Hematopoietic multipotent progenitor cell treated with erythropoietin and hydrocortisone succinate and interleukin-3 and kit ligand, for 4 days (in vitro differentiated cells): ENCODE measurements at regions not wholly inside any gene's neighbourhood (a gene's known extent, or its start where the extent isn't known, plus 50 kb on each side); places are given as distances from the start of the nearest gene placed in this dataset.
"Not testable (repeated sequence)": the region's sequence is repeated elsewhere in the genome, so short reads cannot be mapped to it uniquely, and the experiment has no call there.

Experiments
- DNase-seq: peaks from one replicate; pipeline ENCODE4 v3.0.0-alpha.2; 2015

GRCh38 chr12:88313554-88313953 is 171.4 kb downstream of the TMTC3 start:
- DNase-seq, result no peak

GRCh38 chr12:88314706-88315105 is 172.6 kb downstream of the TMTC3 start:
- no peak for DNase-seq

GRCh38 chr12:88318726-88319125 is 176.6 kb downstream of the TMTC3 start:
- DNase-seq, result no peak

- DNase-seq, result no peak
Measured at GRCh38 chr12:88325076-88325815, 183.1 kb downstream of the TMTC3 start.

- no peak for DNase-seq
Measured at GRCh38 chr12:88325816-88326189, 183.7 kb downstream of the TMTC3 start.

GRCh38 chr12:88327276-88327675 is 185.2 kb downstream of the TMTC3 start:
- DNase-seq, result no peak

GRCh38 chr12:88328090-88328489 is 186.0 kb downstream of the TMTC3 start:
- DNase-seq, result no peak

GRCh38 chr12:88329833-88330232 is 187.7 kb downstream of the TMTC3 start:
- DNase-seq, result no peak

- no peak for DNase-seq
Measured at GRCh38 chr12:88334271-88334670, 192.2 kb downstream of the TMTC3 start.

- DNase-seq, result no peak
Measured at GRCh38 chr12:88336076-88336739, 194.1 kb downstream of the TMTC3 start.

- no peak for DNase-seq
Measured at GRCh38 chr12:88338486-88338885, 196.4 kb downstream of the TMTC3 start.

GRCh38 chr12:88339254-88339949 is 197.3 kb downstream of the TMTC3 start:
- DNase-seq, result no peak

GRCh38 chr12:88339966-88340365 is 197.9 kb downstream of the TMTC3 start:
- no peak for DNase-seq

- no peak for DNase-seq
Measured at GRCh38 chr12:88342251-88342806, 200.2 kb downstream of the TMTC3 start.

GRCh38 chr12:88351146-88351545 is 209.0 kb downstream of the TMTC3 start:
- DNase-seq, result no peak

- no peak for DNase-seq
Measured at GRCh38 chr12:88354691-88355090, 212.6 kb downstream of the TMTC3 start.

GRCh38 chr12:88360343-88360742 is 218.2 kb downstream of the TMTC3 start:
- DNase-seq, result no peak

- no peak for DNase-seq
Measured at GRCh38 chr12:88361493-88361892, 218.8 kb downstream of the KITLG start.

- no peak for DNase-seq
Measured at GRCh38 chr12:88362439-88362838, 217.8 kb downstream of the KITLG start.

GRCh38 chr12:88365403-88365802 is 214.9 kb downstream of the KITLG start:
- DNase-seq, result no peak

GRCh38 chr12:88366101-88366500 is 214.2 kb downstream of the KITLG start:
- DNase-seq, result no peak

- no peak for DNase-seq
Measured at GRCh38 chr12:88367231-88367630, 213.0 kb downstream of the KITLG start.

GRCh38 chr12:88368077-88368476 is 212.2 kb downstream of the KITLG start:
- DNase-seq, result not testable (repeated sequence)
